ENCODE measurements at regions not wholly inside any gene's neighbourhood (a gene's known extent, or its start where the extent isn't known, plus 50 kb on each side); places are given as distances from the start of the nearest gene placed in this dataset.

- no peak for DNase-seq (ENCODE audit: insufficient read length, low spot score)
- FAIRE-seq, result no peak
- TF ChIP-seq POU2F2 (IDR thresholded peaks at IDR 0.05; ENCODE audit: low read depth, low read length), result no peak
- no peak for TF ChIP-seq SPI1 (IDR thresholded peaks at IDR 0.05; ENCODE audit: low read depth, low read length)
- TF ChIP-seq PAX5 (IDR thresholded peaks at IDR 0.05; ENCODE audit: insufficient read depth, low read length, severe bottlenecking), result no peak
- TF ChIP-seq TAF1 (IDR thresholded peaks at IDR 0.05; ENCODE audit: low read depth, low read length), result no peak
- no peak for TF ChIP-seq POLR2AphosphoS5 (IDR thresholded peaks at IDR 0.05; ENCODE audit: low read depth, low read length)
- no peak for TF ChIP-seq POLR2A (IDR thresholded peaks at IDR 0.05; ENCODE audit: low read depth, low read length)
Observed at GRCh38 chr2:12090590-12090989, 344.2 kb downstream of the LPIN1 start.

- FAIRE-seq (no peak), DNase-seq (ENCODE audit: insufficient read length, low spot score) (no peak)
- no peak for TF ChIP-seq POLR2AphosphoS5 (IDR thresholded peaks at IDR 0.05; ENCODE audit: low read depth, low read length)
- no peak for TF ChIP-seq SPI1 (IDR thresholded peaks at IDR 0.05; ENCODE audit: low read depth, low read length)
- no peak for TF ChIP-seq PAX5 (IDR thresholded peaks at IDR 0.05; ENCODE audit: insufficient read depth, low read length, severe bottlenecking)
- TF ChIP-seq POLR2A (IDR thresholded peaks at IDR 0.05; ENCODE audit: low read depth, low read length), result no peak
- no peak for TF ChIP-seq POU2F2 (IDR thresholded peaks at IDR 0.05; ENCODE audit: low read depth, low read length)
- TF ChIP-seq TAF1 (IDR thresholded peaks at IDR 0.05; ENCODE audit: low read depth, low read length), result no peak
Observed at GRCh38 chr2:12091201-12091806, 344.9 kb downstream of the LPIN1 start.

- TF ChIP-seq POLR2A (IDR thresholded peaks at IDR 0.05; ENCODE audit: low read depth, low read length) (no peak), SPI1 (IDR thresholded peaks at IDR 0.05; ENCODE audit: low read depth, low read length) (no peak), PAX5 (IDR thresholded peaks at IDR 0.05; ENCODE audit: insufficient read depth, low read length, severe bottlenecking) (no peak), POLR2AphosphoS5 (IDR thresholded peaks at IDR 0.05; ENCODE audit: low read depth, low read length) (no peak), TAF1 (IDR thresholded peaks at IDR 0.05; ENCODE audit: low read depth, low read length) (no peak), POU2F2 (IDR thresholded peaks at IDR 0.05; ENCODE audit: low read depth, low read length) (no peak)
- FAIRE-seq (peak; percentile 5), DNase-seq (ENCODE audit: insufficient read length, low spot score) (no peak)
Observed at GRCh38 chr2:12094134-12094533, 347.7 kb downstream of the LPIN1 start.

- TF ChIP-seq POLR2AphosphoS5 (IDR thresholded peaks at IDR 0.05; ENCODE audit: low read depth, low read length), result no peak
- no peak for TF ChIP-seq TAF1 (IDR thresholded peaks at IDR 0.05; ENCODE audit: low read depth, low read length)
- TF ChIP-seq POU2F2 (IDR thresholded peaks at IDR 0.05; ENCODE audit: low read depth, low read length), result no peak
- no peak for TF ChIP-seq SPI1 (IDR thresholded peaks at IDR 0.05; ENCODE audit: low read depth, low read length)
- no peak for TF ChIP-seq POLR2A (IDR thresholded peaks at IDR 0.05; ENCODE audit: low read depth, low read length)
- no peak for TF ChIP-seq PAX5 (IDR thresholded peaks at IDR 0.05; ENCODE audit: insufficient read depth, low read length, severe bottlenecking)
- no peak for FAIRE-seq
- no peak for DNase-seq (ENCODE audit: insufficient read length, low spot score)
Observed at GRCh38 chr2:12096051-12096787, 349.8 kb downstream of the LPIN1 start.

GRCh38 chr2:12096788-12097449 lies 350.5 kb downstream of the LPIN1 start:
- no peak for DNase-seq (ENCODE audit: insufficient read length, low spot score)
- TF ChIP-seq PAX5 (IDR thresholded peaks at IDR 0.05; ENCODE audit: insufficient read depth, low read length, severe bottlenecking) (no peak), POLR2AphosphoS5 (IDR thresholded peaks at IDR 0.05; ENCODE audit: low read depth, low read length) (no peak), POLR2A (IDR thresholded peaks at IDR 0.05; ENCODE audit: low read depth, low read length) (no peak), TAF1 (IDR thresholded peaks at IDR 0.05; ENCODE audit: low read depth, low read length) (no peak), SPI1 (IDR thresholded peaks at IDR 0.05; ENCODE audit: low read depth, low read length) (no peak), POU2F2 (IDR thresholded peaks at IDR 0.05; ENCODE audit: low read depth, low read length) (no peak)
- FAIRE-seq, result no peak

- FAIRE-seq, result no peak
- no peak for DNase-seq (ENCODE audit: insufficient read length, low spot score)
- TF ChIP-seq POU2F2 (IDR thresholded peaks at IDR 0.05; ENCODE audit: low read depth, low read length) (no peak), PAX5 (IDR thresholded peaks at IDR 0.05; ENCODE audit: insufficient read depth, low read length, severe bottlenecking) (no peak), POLR2AphosphoS5 (IDR thresholded peaks at IDR 0.05; ENCODE audit: low read depth, low read length) (no peak), TAF1 (IDR thresholded peaks at IDR 0.05; ENCODE audit: low read depth, low read length) (no peak), SPI1 (IDR thresholded peaks at IDR 0.05; ENCODE audit: low read depth, low read length) (no peak), POLR2A (IDR thresholded peaks at IDR 0.05; ENCODE audit: low read depth, low read length) (no peak)
Observed at GRCh38 chr2:12097859-12098258, 351.4 kb downstream of the LPIN1 start.

GRCh38 chr2:12099374-12099773 lies 352.9 kb downstream of the LPIN1 start:
- FAIRE-seq (no peak), DNase-seq (ENCODE audit: insufficient read length, low spot score) (no peak)
- no peak for TF ChIP-seq PAX5 (IDR thresholded peaks at IDR 0.05; ENCODE audit: insufficient read depth, low read length, severe bottlenecking)
- TF ChIP-seq SPI1 (IDR thresholded peaks at IDR 0.05; ENCODE audit: low read depth, low read length), result no peak
- no peak for TF ChIP-seq POLR2AphosphoS5 (IDR thresholded peaks at IDR 0.05; ENCODE audit: low read depth, low read length)
- no peak for TF ChIP-seq TAF1 (IDR thresholded peaks at IDR 0.05; ENCODE audit: low read depth, low read length)
- no peak for TF ChIP-seq POLR2A (IDR thresholded peaks at IDR 0.05; ENCODE audit: low read depth, low read length)
- no peak for TF ChIP-seq POU2F2 (IDR thresholded peaks at IDR 0.05; ENCODE audit: low read depth, low read length)

- FAIRE-seq, result no peak
- TF ChIP-seq POLR2A (IDR thresholded peaks at IDR 0.05; ENCODE audit: low read depth, low read length) (no peak), POU2F2 (IDR thresholded peaks at IDR 0.05; ENCODE audit: low read depth, low read length) (no peak), PAX5 (IDR thresholded peaks at IDR 0.05; ENCODE audit: insufficient read depth, low read length, severe bottlenecking) (no peak), POLR2AphosphoS5 (IDR thresholded peaks at IDR 0.05; ENCODE audit: low read depth, low read length) (no peak)
- no peak for DNase-seq (ENCODE audit: insufficient read length, low spot score)
Observed at GRCh38 chr2:12102679-12103078, 356.2 kb downstream of the LPIN1 start.

GRCh38 chr2:12105180-12105579 lies 358.7 kb downstream of the LPIN1 start:
- DNase-seq (ENCODE audit: insufficient read length, low spot score) (no peak), FAIRE-seq (no peak)
- no peak for TF ChIP-seq SPI1 (IDR thresholded peaks at IDR 0.05; ENCODE audit: low read depth, low read length)
